Progenitor cell of endocrine pancreas (in vitro differentiated cells): ENCODE measurements at regions not wholly inside any gene's neighbourhood (a gene's known extent, or its start where the extent isn't known, plus 50 kb on each side); places are given as distances from the start of the nearest gene placed in this dataset.

ENCODE experiments used
- DNase-seq: peaks from one replicate; pipeline ENCODE4 v3.0.0; 2021; ENCODE audit warnings: low spot score; ENCODE audit not compliant: unreplicated experiment
- H3K27ac Mint-ChIP-seq: 2 replicates; pipeline ENCODE4 v1.8.0; 2021; ENCODE audit warnings: mild to moderate bottlenecking, moderate library complexity, mixed read lengths
- H3K27me3 Mint-ChIP-seq: 2 replicates; pipeline ENCODE4 v1.8.0; 2021; ENCODE audit warnings: mixed read lengths
- H3K36me3 Mint-ChIP-seq: 2 replicates; pipeline ENCODE4 v1.8.0; 2022; ENCODE audit warnings: mixed read lengths; ENCODE audit not compliant: insufficient read depth
- H3K4me1 Mint-ChIP-seq: 2 replicates; pipeline ENCODE4 v1.8.0; 2021; ENCODE audit warnings: low read depth, mixed read lengths
- H3K4me3 Mint-ChIP-seq: 2 replicates; pipeline ENCODE4 v1.8.0; 2021; ENCODE audit warnings: low read depth, mild to moderate bottlenecking, moderate library complexity, mixed read lengths
- H3K9me3 Mint-ChIP-seq: 2 replicates; pipeline ENCODE4 v1.8.0; 2021; ENCODE audit warnings: low read depth, mixed read lengths
- CTCF ChIP-seq: fragments of 200-600 bp; sonication (generic); IDR thresholded peaks from one replicate; pipeline ENCODE4 v1.5.0; 2021; ENCODE audit warnings: antibody characterized with exemption, mild to moderate bottlenecking; ENCODE audit not compliant: unreplicated experiment

DNA sequence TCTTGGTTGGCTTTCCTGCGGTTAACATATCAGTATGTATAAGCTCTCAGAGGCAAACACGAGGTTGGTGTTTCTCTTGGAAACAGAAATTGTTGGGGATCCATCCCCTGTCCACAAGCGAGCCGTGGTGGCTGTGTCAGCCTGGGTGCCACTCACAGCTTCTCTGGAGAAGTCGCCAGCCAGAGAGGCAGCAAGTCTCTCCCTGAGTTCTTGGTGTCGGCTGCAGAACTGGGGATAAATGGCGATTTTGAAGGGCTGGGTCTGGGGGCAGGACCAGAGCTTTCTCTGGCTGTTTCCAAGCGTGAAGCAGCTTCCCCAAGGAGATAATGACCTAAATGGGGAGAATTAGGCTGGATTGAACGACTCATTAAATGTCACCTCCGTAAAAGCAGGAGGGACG lies 335.3 kb downstream of the GLRX3 start:
- Mint-ChIP-seq H3K36me3 (no peaks in the 10 kb centered on the region), H3K27ac (no peak overlapping the region), H3K4me1 (peaks cover 7% of the 10 kb centered on the region), H3K9me3 (peaks cover 13% of the 10 kb centered on the region), H3K27me3 (peaks cover 19% of the 10 kb centered on the region), H3K4me3 (no peak overlapping the region)
- no peak for DNase-seq
- no peak for TF ChIP-seq CTCF

- Mint-ChIP-seq H3K4me3 (no peak overlapping the region), H3K27me3 (peaks cover 19% of the 10 kb centered on the region)
- DNase-seq: no peak
Observed at GRCh38 chr10:130472236-130472635, 336.0 kb downstream of the GLRX3 start.

GRCh38 chr10:130474591-130474990 lies 338.4 kb downstream of the GLRX3 start:
- Mint-ChIP-seq H3K4me3 (no peak overlapping the region), H3K4me1 (peaks cover 16% of the 10 kb centered on the region), H3K9me3 (peaks cover 1% of the 10 kb centered on the region), H3K27me3 (peaks cover 23% of the 10 kb centered on the region), H3K36me3 (no peaks in the 10 kb centered on the region), H3K27ac (no peak overlapping the region)
- no peak for TF ChIP-seq CTCF
- no peak for DNase-seq

More at GRCh38 chr10:130472236-130472635, 336.0 kb downstream of the GLRX3 start:
- no peaks in the 10 kb centered on the region for H3K36me3 Mint-ChIP-seq
- TF ChIP-seq CTCF: no peak
- H3K9me3 Mint-ChIP-seq: peaks cover 13% of the 10 kb centered on the region
- H3K27ac Mint-ChIP-seq: no peak overlapping the region
- H3K4me1 Mint-ChIP-seq: peaks cover 14% of the 10 kb centered on the region

DNA sequence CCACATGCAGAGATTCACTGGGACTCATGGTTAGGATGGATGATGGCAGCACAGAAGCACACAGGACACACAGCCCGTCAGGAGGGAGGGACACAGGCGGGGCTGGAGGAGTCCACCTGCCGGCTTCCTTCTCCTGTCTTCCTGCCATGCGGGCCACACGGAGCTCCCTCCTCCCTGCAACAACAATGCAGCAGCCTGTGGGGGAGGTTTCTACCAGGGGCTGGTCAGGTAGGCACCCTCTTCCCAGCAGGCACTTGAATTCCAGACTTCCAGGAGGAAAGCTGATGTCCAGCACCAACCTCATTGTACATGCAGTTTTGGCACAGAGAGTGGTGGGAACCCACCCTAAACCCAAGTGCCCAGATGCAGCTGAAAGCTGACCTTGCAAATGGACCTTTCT lies 341.2 kb downstream of the GLRX3 start:
- Mint-ChIP-seq H3K27me3 (peaks cover 24% of the 10 kb centered on the region), H3K4me3 (no peak overlapping the region), H3K36me3 (no peaks in the 10 kb centered on the region), H3K4me1 (peaks cover 16% of the 10 kb centered on the region), H3K27ac (no peak overlapping the region), H3K9me3 (no peaks in the 10 kb centered on the region)
- no peak for DNase-seq
- no peak for TF ChIP-seq CTCF

DNA sequence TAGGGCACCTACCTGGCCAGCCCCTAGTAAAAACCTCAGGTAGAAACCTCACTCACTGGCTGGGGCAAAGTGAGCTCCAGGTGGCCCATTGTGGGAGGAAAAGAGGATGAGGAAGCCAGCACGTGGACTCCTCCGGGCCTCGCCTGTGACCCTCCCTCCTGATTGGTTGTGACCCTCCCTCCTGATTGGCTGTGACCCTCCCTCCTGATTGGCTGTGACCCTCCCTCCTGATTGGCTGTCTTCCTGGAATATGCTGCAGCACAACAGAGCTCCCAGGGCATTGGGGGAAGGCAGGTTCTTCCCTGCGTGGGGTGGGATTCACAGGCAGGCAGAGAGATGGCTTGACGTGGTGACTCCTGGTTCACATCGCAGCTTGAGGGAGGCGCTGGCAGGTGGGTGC lies 343.0 kb downstream of the GLRX3 start:
- Mint-ChIP-seq H3K36me3 (no peaks in the 10 kb centered on the region), H3K27ac (no peak overlapping the region), H3K4me3 (no peak overlapping the region), H3K27me3 (peaks cover 15% of the 10 kb centered on the region), H3K4me1 (peaks cover 16% of the 10 kb centered on the region), H3K9me3 (no peaks in the 10 kb centered on the region)
- DNase-seq: no peak
- no peak for TF ChIP-seq CTCF
